ENCODE measurements at regions not wholly inside any gene's neighbourhood (a gene's known extent, or its start where the extent isn't known, plus 50 kb on each side); places are given as distances from the start of the nearest gene placed in this dataset.

- Mint-ChIP-seq H3K4me3 (ENCODE audit: unreplicated experiment) (no peak overlapping the region), H3K4me1 (ENCODE audit: unreplicated experiment) (no peaks in the 10 kb centered on the region), H3K27ac (ENCODE audit: unreplicated experiment) (no peak overlapping the region), H3K9me3 (ENCODE audit: unreplicated experiment) (no peaks in the 10 kb centered on the region), H3K27me3 (ENCODE audit: unreplicated experiment) (peaks cover 4% of the 10 kb centered on the region), H3K36me3 (ENCODE audit: unreplicated experiment) (no peaks in the 10 kb centered on the region)
- DNase-seq (ENCODE audit: extremely low spot score, unreplicated experiment), result no peak
- no peak for TF ChIP-seq CTCF (IDR thresholded peaks at IDR 0.05)
These were observed 568.6 kb downstream of the MMUT start for GRCh38 chr6:48894469-48894868.

- H3K4me1 Mint-ChIP-seq (ENCODE audit: unreplicated experiment), result no peaks in the 10 kb centered on the region
- H3K27me3 Mint-ChIP-seq (ENCODE audit: unreplicated experiment), result peaks cover 4% of the 10 kb centered on the region
- TF ChIP-seq CTCF (IDR thresholded peaks at IDR 0.05), result no peak
- no peak for DNase-seq (ENCODE audit: extremely low spot score, unreplicated experiment)
- H3K27ac Mint-ChIP-seq (ENCODE audit: unreplicated experiment), result no peak overlapping the region
- H3K36me3 Mint-ChIP-seq (ENCODE audit: unreplicated experiment), result no peaks in the 10 kb centered on the region
- H3K9me3 Mint-ChIP-seq (ENCODE audit: unreplicated experiment), result no peaks in the 10 kb centered on the region
- no peak overlapping the region for H3K4me3 Mint-ChIP-seq (ENCODE audit: unreplicated experiment)
These were observed 570.0 kb downstream of the MMUT start for GRCh38 chr6:48893048-48893447.

- H3K27ac Mint-ChIP-seq (ENCODE audit: unreplicated experiment), result no peak overlapping the region
- DNase-seq (ENCODE audit: extremely low spot score, unreplicated experiment), result no peak
- H3K27me3 Mint-ChIP-seq (ENCODE audit: unreplicated experiment), result no peaks in the 10 kb centered on the region
- no peak overlapping the region for H3K4me3 Mint-ChIP-seq (ENCODE audit: unreplicated experiment)
- no peak for TF ChIP-seq CTCF (IDR thresholded peaks at IDR 0.05)
- no peaks in the 10 kb centered on the region for H3K4me1 Mint-ChIP-seq (ENCODE audit: unreplicated experiment)
- no peaks in the 10 kb centered on the region for H3K36me3 Mint-ChIP-seq (ENCODE audit: unreplicated experiment)
- H3K9me3 Mint-ChIP-seq (ENCODE audit: unreplicated experiment), result no peaks in the 10 kb centered on the region
These were observed 571.7 kb downstream of the MMUT start for GRCh38 chr6:48891308-48891707.

GRCh38 chr6:48889429-48889828 is 573.6 kb downstream of the MMUT start:
- H3K27ac Mint-ChIP-seq (ENCODE audit: unreplicated experiment), result no peak overlapping the region
- H3K4me3 Mint-ChIP-seq (ENCODE audit: unreplicated experiment), result no peak overlapping the region
- H3K4me1 Mint-ChIP-seq (ENCODE audit: unreplicated experiment), result no peaks in the 10 kb centered on the region
- H3K27me3 Mint-ChIP-seq (ENCODE audit: unreplicated experiment), result no peaks in the 10 kb centered on the region
- no peaks in the 10 kb centered on the region for H3K9me3 Mint-ChIP-seq (ENCODE audit: unreplicated experiment)
- TF ChIP-seq CTCF (IDR thresholded peaks at IDR 0.05), result no peak
- H3K36me3 Mint-ChIP-seq (ENCODE audit: unreplicated experiment), result no peaks in the 10 kb centered on the region
- DNase-seq (ENCODE audit: extremely low spot score, unreplicated experiment), result no peak

- Mint-ChIP-seq H3K4me1 (ENCODE audit: unreplicated experiment) (peaks cover 5% of the 10 kb centered on the region), H3K27ac (ENCODE audit: unreplicated experiment) (no peak overlapping the region), H3K4me3 (ENCODE audit: unreplicated experiment) (no peak overlapping the region), H3K9me3 (ENCODE audit: unreplicated experiment) (no peaks in the 10 kb centered on the region), H3K36me3 (ENCODE audit: unreplicated experiment) (no peaks in the 10 kb centered on the region), H3K27me3 (ENCODE audit: unreplicated experiment) (no peaks in the 10 kb centered on the region)
- TF ChIP-seq CTCF (IDR thresholded peaks at IDR 0.05), result no peak
- no peak for DNase-seq (ENCODE audit: extremely low spot score, unreplicated experiment)
These were observed 579.9 kb downstream of the MMUT start for GRCh38 chr6:48883116-48883515.
